OCI-LY1 (cell line): ENCODE measurements at regions not wholly inside any gene's neighbourhood (a gene's known extent, or its start where the extent isn't known, plus 50 kb on each side); places are given as distances from the start of the nearest gene placed in this dataset.

Experiments used
- H2AFZ ChIP-seq: fragments of 200-600 bp; sonication (generic), shearing (Covaris generic); 2 replicates; pipeline ENCODE4 v1.6.0; 2014; ENCODE audit warnings: antibody characterized with exemption, mild to moderate bottlenecking, low read length
- H3F3A ChIP-seq: fragments of 200-600 bp; sonication (generic), shearing (Covaris generic); 2 replicates; pipeline ENCODE4 v1.6.0; 2014; ENCODE audit warnings: mild to moderate bottlenecking, antibody characterized with exemption, low read length, moderate library complexity; ENCODE audit not compliant: insufficient read depth
- H3K27ac ChIP-seq: fragments of 200-600 bp; sonication (generic); 2 replicates; pipeline ENCODE4 v1.5.1; 2014; ENCODE audit warnings: low read length, mixed run types, mild to moderate bottlenecking, low read depth; ENCODE audit not compliant: poor library complexity, severe bottlenecking
- H3K27me3 ChIP-seq: fragments of 200-600 bp; sonication (generic); 2 replicates; pipeline ENCODE4 v1.6.0; 2014; ENCODE audit warnings: antibody characterized with exemption, mild to moderate bottlenecking, low read length, moderate library complexity; ENCODE audit not compliant: insufficient read depth
- H3K36me3 ChIP-seq: fragments of 200-600 bp; sonication (generic); 2 replicates; pipeline ENCODE4 v1.6.1; 2014; ENCODE audit warnings: mild to moderate bottlenecking, antibody characterized with exemption, low read length, moderate library complexity, mixed read lengths; ENCODE audit not compliant: insufficient read depth
- H3K4me1 ChIP-seq: fragments of 200-600 bp; sonication (generic); 2 replicates; pipeline ENCODE4 v1.5.1; 2014; ENCODE audit warnings: mild to moderate bottlenecking, low read length, moderate library complexity; ENCODE audit not compliant: insufficient read depth, severe bottlenecking
- H3K4me2 ChIP-seq: fragments of 200-600 bp; sonication (generic), shearing (Covaris generic); 2 replicates; pipeline ENCODE4 v1.6.1; 2014; ENCODE audit warnings: low read length
- H3K4me3 ChIP-seq: fragments of 200-600 bp; sonication (generic); 2 replicates; pipeline ENCODE4 v1.5.1; 2014; ENCODE audit warnings: low read length, low read depth, mild to moderate bottlenecking, mixed read lengths; ENCODE audit not compliant: poor library complexity, severe bottlenecking
- H3K79me2 ChIP-seq: fragments of 200-600 bp; shearing (Covaris generic); 2 replicates; pipeline ENCODE4 v1.6.1; 2016; ENCODE audit warnings: mixed run types, low read length, mixed read lengths; ENCODE audit not compliant: insufficient read depth
- H3K9ac ChIP-seq: fragments of 200-600 bp; sonication (generic), shearing (Covaris generic); 2 replicates; pipeline ENCODE4 v1.6.1; 2014; ENCODE audit warnings: mild to moderate bottlenecking, low read length, mixed read lengths
- H3K9me2 ChIP-seq: fragments of 200-600 bp; sonication (generic), shearing (Covaris generic); 2 replicates; pipeline ENCODE4 v1.6.1; 2014; ENCODE audit warnings: low read depth, mild to moderate bottlenecking, low read length, mixed read lengths
- H3K9me3 ChIP-seq: fragments of 200-600 bp; shearing (Covaris generic); 2 replicates; pipeline ENCODE4 v1.6.1; 2014; ENCODE audit warnings: low read length, mixed read lengths
- H4K20me1 ChIP-seq: fragments of 200-600 bp; sonication (generic), shearing (Covaris generic); 2 replicates; pipeline ENCODE4 v1.6.0; 2016; ENCODE audit warnings: mild to moderate bottlenecking, low read length; ENCODE audit not compliant: insufficient read depth
- EZH2 ChIP-seq: fragments of 200-600 bp; sonication (generic), shearing (Covaris generic); IDR thresholded peaks from 2 replicates; pipeline ENCODE4 v1.8.0; 2017; ENCODE audit warnings: borderline replicate concordance, mixed run types, mild to moderate bottlenecking, antibody characterized with exemption, low read length, moderate library complexity, mixed read lengths
- TF ChIP-seq, protein P1 (sequence below): fragments of 200-600 bp; sonication (generic), shearing (Covaris generic); IDR thresholded peaks from 2 replicates; pipeline ENCODE4 v1.5.1; 2017; ENCODE audit warnings: mild to moderate bottlenecking, antibody characterized with exemption, low read length, moderate library complexity, mixed read lengths

DNA sequence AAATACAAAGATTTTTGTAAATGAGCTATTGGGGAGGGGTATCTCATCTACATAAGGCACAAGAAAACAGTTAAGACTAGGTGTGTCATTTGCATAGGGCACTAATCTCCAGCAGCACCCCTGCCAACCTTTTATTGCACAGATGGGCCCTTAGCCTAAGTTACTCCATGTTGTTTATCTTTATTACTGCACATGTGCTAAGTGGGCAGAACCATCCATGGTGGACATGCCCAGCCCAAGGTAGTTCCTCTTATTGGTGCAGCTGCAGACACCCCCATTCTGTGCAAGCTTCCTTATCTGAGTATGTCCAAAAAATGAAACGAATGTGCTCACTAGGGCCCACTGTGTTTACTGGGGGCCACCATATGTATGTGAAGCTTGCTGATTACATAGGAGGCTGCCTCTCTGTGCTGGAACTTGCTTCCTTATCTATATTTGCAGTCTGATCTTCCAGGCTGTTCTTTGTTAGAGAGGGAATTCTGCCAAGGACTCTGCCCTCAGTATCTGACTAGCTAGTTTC is 77.3 kb upstream of the NEK7 start:
- H3K36me3 ChIP-seq: no peaks in the 10 kb centered on the region
- TF ChIP-seq EZH2: no peak
- TF ChIP-seq, protein P1, sequence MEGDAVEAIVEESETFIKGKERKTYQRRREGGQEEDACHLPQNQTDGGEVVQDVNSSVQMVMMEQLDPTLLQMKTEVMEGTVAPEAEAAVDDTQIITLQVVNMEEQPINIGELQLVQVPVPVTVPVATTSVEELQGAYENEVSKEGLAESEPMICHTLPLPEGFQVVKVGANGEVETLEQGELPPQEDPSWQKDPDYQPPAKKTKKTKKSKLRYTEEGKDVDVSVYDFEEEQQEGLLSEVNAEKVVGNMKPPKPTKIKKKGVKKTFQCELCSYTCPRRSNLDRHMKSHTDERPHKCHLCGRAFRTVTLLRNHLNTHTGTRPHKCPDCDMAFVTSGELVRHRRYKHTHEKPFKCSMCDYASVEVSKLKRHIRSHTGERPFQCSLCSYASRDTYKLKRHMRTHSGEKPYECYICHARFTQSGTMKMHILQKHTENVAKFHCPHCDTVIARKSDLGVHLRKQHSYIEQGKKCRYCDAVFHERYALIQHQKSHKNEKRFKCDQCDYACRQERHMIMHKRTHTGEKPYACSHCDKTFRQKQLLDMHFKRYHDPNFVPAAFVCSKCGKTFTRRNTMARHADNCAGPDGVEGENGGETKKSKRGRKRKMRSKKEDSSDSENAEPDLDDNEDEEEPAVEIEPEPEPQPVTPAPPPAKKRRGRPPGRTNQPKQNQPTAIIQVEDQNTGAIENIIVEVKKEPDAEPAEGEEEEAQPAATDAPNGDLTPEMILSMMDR: no peak
- no peak overlapping the region for H3K27ac ChIP-seq
- H3K4me1 ChIP-seq: no peaks in the 10 kb centered on the region
- H3K9ac ChIP-seq: no peak overlapping the region
- no peaks in the 10 kb centered on the region for H3K79me2 ChIP-seq
- no peak overlapping the region for H3K4me2 ChIP-seq
- H3K9me3 ChIP-seq: no peaks in the 10 kb centered on the region
- no peaks in the 10 kb centered on the region for H3F3A ChIP-seq
- no peaks in the 10 kb centered on the region for H3K27me3 ChIP-seq
- no peaks in the 10 kb centered on the region for H4K20me1 ChIP-seq
- H3K4me3 ChIP-seq: no peak overlapping the region
- no peak overlapping the region for H2AFZ ChIP-seq
- no peaks in the 10 kb centered on the region; the same call in 1 of the 2 replicates for H3K9me2 ChIP-seq

DNA sequence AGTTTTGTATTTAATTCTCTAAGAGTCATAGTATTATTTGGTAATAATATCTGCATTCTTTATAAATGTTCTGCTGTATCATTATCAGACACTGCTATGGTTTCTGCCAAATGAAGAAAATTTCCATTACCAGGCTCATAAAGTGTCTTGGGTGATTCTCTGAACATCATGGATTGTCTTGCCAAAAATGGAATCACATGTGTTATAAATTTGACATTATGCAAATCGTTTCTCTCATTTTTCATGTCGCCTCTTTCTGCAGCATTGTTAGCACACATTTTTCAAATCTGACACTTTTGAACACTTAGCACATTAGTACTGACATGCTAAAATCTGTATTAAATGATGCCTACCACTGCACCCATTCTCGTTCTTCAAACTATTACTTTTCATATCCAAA is 74.2 kb upstream of the NEK7 start:
- no peaks in the 10 kb centered on the region for H4K20me1 ChIP-seq
- no peaks in the 10 kb centered on the region; the same call in 1 of the 2 replicates for H3K9me2 ChIP-seq
- no peak overlapping the region for H3K9ac ChIP-seq
- TF ChIP-seq, protein P1: no peak
- TF ChIP-seq EZH2: no peak
- H3K27ac ChIP-seq: no peak overlapping the region
- no peaks in the 10 kb centered on the region for H3K79me2 ChIP-seq
- H3K4me1 ChIP-seq: no peaks in the 10 kb centered on the region
- no peaks in the 10 kb centered on the region for H3F3A ChIP-seq
- no peaks in the 10 kb centered on the region for H3K36me3 ChIP-seq
- H3K9me3 ChIP-seq: no peaks in the 10 kb centered on the region
- no peaks in the 10 kb centered on the region for H3K27me3 ChIP-seq
- H3K4me3 ChIP-seq: no peak overlapping the region
- H2AFZ ChIP-seq: no peak overlapping the region
- no peak overlapping the region for H3K4me2 ChIP-seq

GRCh38 chr1:198083549-198083948 is 73.2 kb upstream of the NEK7 start:
- Histone ChIP-seq H2AFZ (no peak overlapping the region), H3K9me3 (no peaks in the 10 kb centered on the region), H3K27me3 (no peaks in the 10 kb centered on the region), H3F3A (no peaks in the 10 kb centered on the region), H3K79me2 (no peaks in the 10 kb centered on the region), H3K27ac (no peak overlapping the region), H3K4me3 (no peak overlapping the region), H3K9me2 (no peaks in the 10 kb centered on the region; the same call in 1 of the 2 replicates), H3K4me1 (no peaks in the 10 kb centered on the region), H3K36me3 (no peaks in the 10 kb centered on the region), H4K20me1 (no peaks in the 10 kb centered on the region), H3K4me2 (no peak overlapping the region), H3K9ac (no peak overlapping the region)
- no peak for TF ChIP-seq EZH2
- TF ChIP-seq, protein P1: no peak
